Adipocyte (in vitro differentiated cells): ENCODE measurements at regions not wholly inside any gene's neighbourhood (a gene's known extent, or its start where the extent isn't known, plus 50 kb on each side); places are given as distances from the start of the nearest gene placed in this dataset.

Experiments used
- DNase-seq: peaks from one replicate; pipeline ENCODE4 v3.0.0-alpha.2; 2015; ENCODE audit warnings: low read depth
- H3K27me3 ChIP-seq: replicated peaks from 2 replicates; pipeline ENCODE4 v1.7.0; 2013; ENCODE audit warnings: mild to moderate bottlenecking, low read length, moderate library complexity; ENCODE audit not compliant: control insufficient read depth, insufficient read depth
- H3K36me3 ChIP-seq: 2 replicates; pipeline ENCODE4 v1.7.0; 2013; ENCODE audit warnings: low read length, mild to moderate bottlenecking, moderate library complexity; ENCODE audit not compliant: control insufficient read depth, insufficient read depth, severe bottlenecking
- H3K4me1 ChIP-seq: 2 replicates; pipeline ENCODE4 v1.7.0; 2013; ENCODE audit warnings: mild to moderate bottlenecking, low read length, moderate library complexity; ENCODE audit not compliant: control insufficient read depth, insufficient read depth
- H3K4me3 ChIP-seq: 2 replicates; pipeline ENCODE4 v1.7.0; 2013; ENCODE audit warnings: mild to moderate bottlenecking, low read length, moderate library complexity
- H3K9ac ChIP-seq: 2 replicates; pipeline ENCODE4 v1.7.0; 2013; ENCODE audit warnings: mild to moderate bottlenecking, low read length, moderate library complexity
- H3K9me3 ChIP-seq: 2 replicates; pipeline ENCODE4 v1.7.0; 2013; ENCODE audit warnings: mild to moderate bottlenecking, low read length, moderate library complexity; ENCODE audit not compliant: control insufficient read depth

DNA sequence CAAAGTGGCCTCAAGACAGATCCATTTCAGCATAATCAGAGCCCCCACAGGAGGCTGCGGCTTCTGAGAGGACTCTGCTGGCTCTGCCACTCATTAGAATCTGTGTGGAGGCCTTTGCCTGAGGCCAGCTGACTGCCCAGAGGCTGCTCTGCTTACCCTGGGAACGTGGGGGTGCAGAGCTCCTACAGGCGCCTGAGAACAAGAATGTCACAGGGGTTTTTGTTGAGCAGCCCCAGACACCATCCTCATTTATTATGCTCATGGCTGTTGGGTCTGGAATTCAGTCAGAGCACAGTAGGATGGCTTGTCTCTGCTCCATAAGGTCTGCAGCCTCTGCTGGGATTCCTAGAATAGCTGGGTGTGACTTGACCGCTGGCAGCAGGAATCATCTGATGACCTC, 101.8 kb upstream of the GDF10 start:
- H3K4me3 ChIP-seq = no peak overlapping the region
- H3K27me3 ChIP-seq = no peaks in the 10 kb centered on the region
- H3K9me3 ChIP-seq = peaks cover 6% of the 10 kb centered on the region
- no peak for DNase-seq
- no peaks in the 10 kb centered on the region for H3K36me3 ChIP-seq
- no peaks in the 10 kb centered on the region for H3K4me1 ChIP-seq
- H3K9ac ChIP-seq = no peak overlapping the region

DNA sequence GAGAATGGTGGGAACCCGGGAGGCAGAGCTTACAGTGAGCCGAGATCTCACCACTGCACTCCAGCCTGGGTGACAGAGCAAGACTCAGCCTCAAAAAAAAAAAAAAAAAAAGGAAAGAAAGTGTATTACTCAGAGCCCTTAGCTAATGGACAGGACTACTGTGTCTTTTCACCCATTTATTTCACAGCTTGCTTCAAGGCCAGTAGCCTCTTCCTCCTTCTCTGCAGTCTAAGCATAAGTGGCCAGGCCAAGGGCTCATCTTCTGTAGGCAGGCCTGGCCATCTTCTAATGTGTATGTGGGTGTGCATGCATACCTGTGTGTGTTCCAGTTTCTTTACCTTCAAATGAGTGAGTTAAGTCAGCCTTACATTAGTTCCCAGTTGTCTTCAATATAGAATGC, 94.8 kb upstream of the GDF10 start:
- H3K9ac ChIP-seq = no peak overlapping the region
- no peak overlapping the region for H3K4me3 ChIP-seq
- H3K36me3 ChIP-seq = no peaks in the 10 kb centered on the region
- no peak for DNase-seq
- peaks cover 6% of the 10 kb centered on the region for H3K9me3 ChIP-seq
- no peaks in the 10 kb centered on the region for H3K27me3 ChIP-seq
- peaks cover 26% of the 10 kb centered on the region for H3K4me1 ChIP-seq

DNA sequence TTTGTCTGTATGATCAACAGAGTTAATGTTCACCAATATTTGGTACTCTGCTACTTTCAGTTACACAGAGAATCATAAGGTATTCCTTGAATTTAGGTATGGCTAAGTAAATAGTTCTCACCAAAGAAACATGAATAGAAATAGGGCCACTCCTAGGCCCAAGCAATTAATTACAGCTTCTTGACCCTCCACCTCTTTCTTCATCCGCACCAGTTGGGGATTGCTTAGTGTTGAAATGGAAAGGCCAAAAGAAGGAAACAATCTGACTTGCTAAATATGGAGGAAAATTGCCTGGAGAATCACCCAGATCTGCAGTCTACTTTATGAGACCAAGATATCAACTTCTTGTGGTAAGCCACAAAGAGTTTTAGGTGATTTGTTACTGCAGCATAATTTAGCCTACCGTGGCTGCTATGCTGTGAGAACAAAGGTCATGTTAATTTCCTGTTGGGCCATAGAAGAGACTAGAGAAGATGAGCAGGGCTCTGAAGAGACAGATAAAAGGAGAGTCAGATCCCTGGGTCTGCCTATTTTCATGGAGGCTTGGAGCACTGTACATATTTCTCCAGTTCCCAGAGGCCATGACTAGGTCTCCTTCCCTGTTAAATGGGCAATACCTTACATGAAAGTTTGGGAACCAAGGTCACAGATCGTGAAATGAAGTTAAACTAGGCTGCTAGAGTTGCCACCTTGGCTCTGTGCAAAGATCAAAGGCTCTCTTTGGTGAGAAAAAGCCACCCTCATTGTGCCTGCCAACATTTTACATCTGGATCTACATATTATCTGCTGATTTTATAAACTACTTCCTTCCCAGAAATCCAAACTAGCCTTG, 93.3 kb upstream of the GDF10 start:
- no peaks in the 10 kb centered on the region for H3K27me3 ChIP-seq
- H3K9me3 ChIP-seq = peaks cover 2% of the 10 kb centered on the region

DNA sequence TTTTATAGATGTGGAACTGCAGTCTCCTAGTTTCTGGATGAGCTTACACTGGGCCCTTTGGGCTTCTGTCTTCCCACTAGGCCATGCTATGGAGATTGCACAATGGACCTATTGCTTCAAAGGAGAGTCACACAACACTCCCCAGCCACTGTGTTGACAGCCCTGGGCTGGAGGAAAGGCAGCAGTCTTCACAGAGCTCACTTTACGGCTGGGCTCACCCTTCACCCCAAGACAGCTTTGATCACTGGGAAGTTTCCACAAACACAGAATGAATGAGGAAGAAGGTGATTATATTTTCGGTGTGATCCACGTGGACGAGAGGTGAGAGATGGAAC, 92.7 kb upstream of the GDF10 start:
- Histone ChIP-seq H3K9ac (peak overlapping the region; percentile 51), H3K27me3 (no peaks in the 10 kb centered on the region), H3K4me3 (peak overlapping the region; percentile 49), H3K9me3 (peaks cover 3% of the 10 kb centered on the region), H3K36me3 (peaks cover 3% of the 10 kb centered on the region), H3K4me1 (peaks cover 34% of the 10 kb centered on the region)
- DNase-seq = peak; percentile 12

More for the DNA sequence above, 93.3 kb upstream of the GDF10 start:
- H3K9ac ChIP-seq = peak overlapping the region; percentile 51
- H3K4me1 ChIP-seq = peaks cover 34% of the 10 kb centered on the region
- no peaks in the 10 kb centered on the region for H3K36me3 ChIP-seq
- H3K4me3 ChIP-seq = no peak overlapping the region
- no peak for DNase-seq

DNA sequence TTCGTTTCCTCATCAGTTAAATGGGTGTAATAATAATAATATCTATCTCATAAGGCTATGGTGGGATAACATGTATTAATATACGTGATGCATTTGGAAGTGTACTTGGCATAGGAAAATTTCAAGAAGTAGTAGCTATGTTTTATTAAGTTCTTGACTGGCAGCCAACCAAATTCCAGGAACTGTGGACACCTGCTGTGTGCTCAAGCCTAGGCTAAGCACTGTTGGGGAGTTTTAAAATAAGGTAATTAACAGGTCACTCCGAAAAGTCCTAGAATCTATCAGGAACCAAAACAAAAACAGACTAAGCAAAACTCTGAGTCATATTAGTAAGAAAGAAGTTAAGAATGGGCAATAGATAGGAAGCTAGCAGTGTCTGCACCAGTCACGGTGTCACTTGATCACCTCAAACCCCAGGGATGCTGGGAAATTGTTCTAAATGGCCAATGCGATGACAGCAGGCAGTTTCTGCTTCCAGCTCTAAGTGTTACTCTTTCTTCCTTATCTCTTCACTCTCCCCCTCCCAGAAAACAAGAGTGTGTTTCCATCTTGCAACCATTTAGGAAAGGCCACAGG, 92.0 kb upstream of the GDF10 start:
- peaks cover 4% of the 10 kb centered on the region for H3K36me3 ChIP-seq
- no peaks in the 10 kb centered on the region for H3K27me3 ChIP-seq
- H3K4me1 ChIP-seq = peaks cover 34% of the 10 kb centered on the region
- peak overlapping the region; percentile 49 for H3K4me3 ChIP-seq
- no peak for DNase-seq
- H3K9me3 ChIP-seq = peaks cover 8% of the 10 kb centered on the region
- peak overlapping the region; percentile 17 for H3K9ac ChIP-seq

DNA sequence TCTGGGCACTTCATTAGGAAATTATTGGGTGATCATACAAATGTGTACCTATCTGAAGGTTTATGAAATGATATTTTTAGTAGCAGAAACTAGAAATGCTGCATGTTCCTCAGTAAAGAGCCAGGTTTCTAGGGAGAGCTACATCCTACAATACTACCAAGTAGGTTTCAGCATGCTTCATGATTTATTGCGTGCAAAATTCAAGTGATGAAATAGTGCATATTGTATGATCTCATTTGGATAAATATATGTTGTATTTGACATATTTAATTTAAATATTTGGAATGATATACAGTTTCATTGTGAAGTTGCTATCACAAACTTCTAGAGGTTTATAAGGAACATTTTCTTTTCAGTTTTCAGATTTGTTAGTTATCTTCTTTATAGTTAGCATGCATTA, 90.5 kb upstream of the GDF10 start:
- DNase-seq = no peak
- Histone ChIP-seq H3K27me3 (no peaks in the 10 kb centered on the region), H3K4me1 (peaks cover 38% of the 10 kb centered on the region), H3K9ac (no peak overlapping the region), H3K4me3 (no peak overlapping the region), H3K9me3 (peaks cover 8% of the 10 kb centered on the region), H3K36me3 (peaks cover 4% of the 10 kb centered on the region)

DNA sequence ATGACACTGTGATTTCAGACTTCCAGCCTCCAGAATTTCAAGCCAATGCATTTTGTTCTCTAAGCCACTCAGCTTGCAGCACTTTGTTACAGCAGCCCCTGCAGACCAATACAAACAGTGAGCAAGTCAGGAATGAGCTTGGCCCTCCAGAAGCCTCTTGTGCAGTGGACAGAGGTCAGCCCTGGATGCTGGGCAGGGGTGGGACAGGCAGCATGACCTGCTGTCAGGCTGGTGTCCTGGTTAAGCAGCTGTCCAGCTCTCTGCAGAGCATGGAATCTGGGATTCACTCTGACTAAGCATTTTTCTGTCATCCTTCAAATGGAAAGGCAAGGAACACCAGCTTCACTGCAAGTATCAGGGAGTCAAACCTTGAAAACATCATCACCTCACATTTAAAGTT, 85.5 kb upstream of the GDF10 start:
- H3K36me3 ChIP-seq = peaks cover 4% of the 10 kb centered on the region
- peak; percentile 13 for DNase-seq
- no peak overlapping the region for H3K9ac ChIP-seq
- peaks cover 8% of the 10 kb centered on the region for H3K9me3 ChIP-seq
- peaks cover 18% of the 10 kb centered on the region for H3K4me1 ChIP-seq
- H3K4me3 ChIP-seq = no peak overlapping the region
- no peaks in the 10 kb centered on the region for H3K27me3 ChIP-seq

DNA sequence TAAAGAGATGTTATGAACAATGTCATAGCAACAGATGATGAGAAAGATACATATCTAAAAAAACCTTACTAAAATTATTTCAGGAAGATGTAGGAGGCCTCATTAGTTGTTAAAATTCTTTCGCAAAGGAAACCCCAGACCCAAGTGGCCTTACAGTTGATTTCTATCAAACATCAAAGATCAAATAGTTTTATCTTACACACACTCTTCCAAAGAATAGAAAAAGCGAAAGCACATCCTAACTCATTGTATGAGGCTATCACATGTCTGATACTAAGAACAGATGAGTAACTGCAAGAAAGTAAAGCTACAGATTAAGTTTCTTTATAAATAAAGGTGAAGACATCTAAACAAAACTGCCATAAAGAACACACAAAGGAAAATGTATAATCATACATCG, 82.9 kb upstream of the GDF10 start:
- Histone ChIP-seq H3K36me3 (peaks cover 3% of the 10 kb centered on the region), H3K4me3 (no peak overlapping the region), H3K9ac (no peak overlapping the region), H3K4me1 (peaks cover 9% of the 10 kb centered on the region), H3K9me3 (peaks cover 10% of the 10 kb centered on the region), H3K27me3 (no peaks in the 10 kb centered on the region)
- DNase-seq = no peak

DNA sequence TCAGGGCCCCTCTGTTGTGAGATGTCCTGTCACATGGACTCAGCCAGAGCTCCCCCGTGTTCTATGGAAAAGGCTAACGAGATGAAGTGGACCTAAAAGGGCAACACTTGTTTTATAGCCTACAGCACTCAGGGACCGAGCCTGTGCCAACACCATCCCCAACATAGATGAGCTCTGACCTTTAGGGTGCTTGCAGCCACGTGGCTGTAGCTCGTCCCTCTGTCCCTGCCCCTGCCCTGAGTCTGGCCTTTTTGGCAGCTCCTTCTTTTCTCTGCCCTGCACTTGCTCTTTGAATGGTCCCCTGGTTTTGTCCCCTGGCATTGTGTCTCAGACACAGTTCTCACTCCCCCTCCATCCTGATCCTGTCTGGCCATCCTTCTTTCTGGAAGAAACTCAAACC, 81.2 kb upstream of the GDF10 start:
- Histone ChIP-seq H3K9me3 (peaks cover 3% of the 10 kb centered on the region), H3K27me3 (no peaks in the 10 kb centered on the region), H3K4me1 (peaks cover 9% of the 10 kb centered on the region), H3K9ac (no peak overlapping the region), H3K4me3 (no peak overlapping the region), H3K36me3 (no peaks in the 10 kb centered on the region)
- DNase-seq = no peak

DNA sequence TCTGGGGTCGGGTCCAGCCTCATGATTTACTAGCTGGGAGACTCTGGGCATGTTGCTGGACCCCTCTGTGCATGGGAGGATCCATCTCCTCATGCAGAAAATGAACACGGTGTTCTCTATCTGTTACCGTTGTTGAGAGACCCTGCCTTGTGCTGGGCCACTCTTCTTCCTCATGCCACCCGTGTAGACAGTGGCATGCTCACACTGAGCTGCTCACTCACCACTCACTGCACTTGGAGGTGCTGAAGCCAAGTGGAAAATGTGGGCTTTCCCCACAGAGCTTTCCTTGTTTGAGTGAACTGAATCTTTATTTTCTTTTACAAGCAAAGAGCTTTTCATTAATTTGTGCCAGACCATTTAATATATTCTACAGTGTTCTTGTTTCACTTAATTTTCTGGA, 77.5 kb upstream of the GDF10 start:
- Histone ChIP-seq H3K27me3 (peaks cover 21% of the 10 kb centered on the region), H3K4me3 (no peak overlapping the region), H3K9me3 (peaks cover 3% of the 10 kb centered on the region), H3K9ac (no peak overlapping the region), H3K36me3 (peaks cover 7% of the 10 kb centered on the region), H3K4me1 (no peaks in the 10 kb centered on the region)
- no peak for DNase-seq

DNA sequence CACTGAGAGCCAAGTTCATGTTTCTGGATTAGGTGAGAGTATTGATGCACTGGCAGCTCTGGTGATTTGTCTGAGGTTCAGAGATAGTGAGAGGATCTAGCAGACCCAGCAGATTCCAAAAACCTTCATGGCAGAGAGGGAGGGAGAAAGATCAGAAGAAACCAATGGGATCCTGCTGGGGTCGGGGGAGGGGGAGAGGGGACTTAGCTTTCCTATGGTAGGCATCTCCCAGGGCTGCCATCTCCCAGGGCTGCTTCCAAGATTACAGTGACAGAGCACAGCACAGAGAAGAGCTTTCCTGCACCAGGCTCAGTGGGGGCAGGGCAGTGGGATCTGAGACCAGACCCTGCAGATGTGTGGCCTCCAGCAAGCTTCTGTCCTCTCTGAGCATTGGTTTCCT, 76.8 kb upstream of the GDF10 start:
- Histone ChIP-seq H3K4me3 (no peak overlapping the region), H3K9me3 (peaks cover 10% of the 10 kb centered on the region), H3K9ac (no peak overlapping the region), H3K27me3 (peaks cover 23% of the 10 kb centered on the region), H3K4me1 (no peaks in the 10 kb centered on the region), H3K36me3 (peaks cover 7% of the 10 kb centered on the region)
- no peak for DNase-seq
